HG02943 (cell line): ENCODE measurements at regions not wholly inside any gene's neighbourhood (a gene's known extent, or its start where the extent isn't known, plus 50 kb on each side); places are given as distances from the start of the nearest gene placed in this dataset.

Experiments used
- ATAC-seq: cut with Tn5 transposase; IDR thresholded peaks from one replicate; pipeline ENCODE4 v1.9.1; 2021; ENCODE audit warnings: mild to moderate bottlenecking, low read depth, moderate library complexity; ENCODE audit not compliant: unreplicated experiment

DNA sequence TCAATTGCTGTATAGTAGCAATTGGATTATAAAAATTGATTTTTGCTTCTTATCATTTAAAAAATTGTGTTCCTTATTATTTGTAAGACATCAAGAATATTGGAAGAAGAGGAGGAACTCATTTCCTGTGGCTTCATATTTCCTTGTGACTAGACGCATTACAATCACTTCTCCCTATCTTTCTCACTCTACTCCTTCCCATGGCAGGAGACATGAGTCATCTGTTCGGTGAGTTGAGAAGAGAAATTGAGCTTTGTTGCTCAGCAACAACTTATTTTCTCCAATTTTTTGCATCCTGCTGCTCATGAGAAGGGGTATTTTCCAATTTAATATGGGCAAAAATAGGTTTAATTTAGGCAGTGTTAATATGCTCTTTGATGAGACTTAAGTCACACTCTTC lies 1783.9 kb downstream of the SUCLG1 start:
- no peak for ATAC-seq

DNA sequence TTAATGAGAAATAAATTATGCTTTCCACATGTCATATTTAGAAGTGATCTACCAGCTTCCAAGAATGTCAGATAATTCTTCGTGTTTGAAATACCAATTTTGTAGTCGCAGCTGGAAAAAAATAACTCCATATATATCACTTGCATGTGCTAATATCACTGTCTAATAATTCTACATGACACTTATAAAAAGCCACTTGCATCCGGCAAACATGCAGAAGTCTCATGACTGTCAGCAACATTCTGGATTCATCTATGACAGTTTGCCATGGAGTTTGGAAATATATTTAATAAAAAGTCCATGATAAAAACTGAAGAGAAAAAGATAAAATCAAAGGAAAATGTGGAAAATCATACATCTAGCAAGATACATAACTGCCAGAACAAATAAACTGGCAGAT lies 1784.4 kb downstream of the SUCLG1 start:
- ATAC-seq = no peak

DNA sequence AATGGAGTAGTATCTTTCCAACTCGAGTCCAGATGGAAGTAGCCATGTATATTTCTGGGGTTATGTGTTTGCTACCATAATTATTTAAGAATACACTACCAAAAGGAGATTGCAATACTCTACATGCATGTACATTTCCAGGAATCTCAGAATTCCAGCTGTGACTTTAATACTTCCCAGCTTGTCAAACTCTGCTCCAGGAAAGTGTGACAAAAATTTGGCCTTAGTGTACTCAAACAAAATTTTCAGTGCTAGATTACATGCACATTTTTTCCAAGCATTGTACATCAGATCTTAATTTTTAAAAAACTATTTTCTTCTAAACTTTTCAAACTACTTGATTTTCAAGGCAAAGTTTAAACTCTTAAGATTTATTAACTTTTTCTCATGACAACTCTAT lies 1791.6 kb downstream of the SUCLG1 start:
- no peak for ATAC-seq

DNA sequence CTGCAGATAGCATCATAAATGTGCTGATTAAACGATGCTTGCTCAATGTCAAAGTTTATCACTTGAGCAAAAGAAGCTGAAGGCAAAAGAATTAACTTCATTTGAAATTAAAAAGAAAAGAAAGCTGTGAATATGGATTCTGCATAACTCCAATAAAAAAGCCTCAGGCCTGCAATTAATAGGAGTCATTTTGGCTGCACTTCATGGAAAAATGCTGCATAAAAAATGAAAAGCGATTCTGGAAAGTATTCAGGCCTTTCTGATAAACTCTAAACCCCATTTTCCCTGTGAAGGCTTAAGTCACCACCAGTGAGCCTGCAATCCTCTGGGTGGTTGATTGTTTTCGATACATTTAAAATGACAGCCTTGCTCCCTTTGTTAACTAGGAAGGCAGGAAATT lies 1793.4 kb downstream of the SUCLG1 start:
- ATAC-seq = no peak

DNA sequence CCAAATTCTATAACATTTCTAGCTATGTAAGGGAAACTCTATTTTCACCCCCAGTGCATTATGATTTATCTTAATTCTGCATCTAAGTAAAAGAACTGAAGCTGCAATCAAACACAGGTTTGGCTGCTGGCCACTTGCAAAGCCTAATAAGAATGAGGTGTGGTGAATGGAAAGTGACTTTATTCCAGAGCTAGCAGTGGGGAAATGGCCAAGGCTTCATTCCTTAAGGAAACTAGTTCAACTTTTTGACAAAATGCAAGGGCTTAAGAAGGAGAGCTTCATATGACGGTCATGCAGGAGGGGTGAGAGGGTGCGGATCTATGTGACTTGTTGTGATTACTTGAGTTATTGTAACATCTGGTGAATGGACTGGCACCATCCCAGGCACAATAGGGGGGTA lies 1802.0 kb downstream of the SUCLG1 start:
- no peak for ATAC-seq

DNA sequence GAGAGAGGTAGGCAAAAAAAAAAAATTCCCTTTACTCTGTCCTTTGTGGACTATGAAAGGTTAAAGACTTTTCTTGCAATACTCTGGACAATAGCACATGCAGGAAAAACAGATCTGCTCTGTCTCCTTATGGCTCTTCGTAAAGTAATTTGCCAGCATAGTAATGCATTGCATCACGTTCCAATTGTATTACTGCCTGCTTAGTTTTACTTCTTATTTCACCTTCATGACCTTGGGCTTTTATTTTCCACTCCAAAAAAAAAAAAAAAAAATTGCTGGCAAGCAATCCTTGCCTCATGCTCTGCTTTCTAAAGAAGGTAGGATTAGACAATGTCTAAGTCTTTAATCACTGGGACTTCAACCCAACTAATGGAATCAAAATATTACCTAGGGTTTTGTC lies 1802.7 kb downstream of the SUCLG1 start:
- no peak for ATAC-seq

DNA sequence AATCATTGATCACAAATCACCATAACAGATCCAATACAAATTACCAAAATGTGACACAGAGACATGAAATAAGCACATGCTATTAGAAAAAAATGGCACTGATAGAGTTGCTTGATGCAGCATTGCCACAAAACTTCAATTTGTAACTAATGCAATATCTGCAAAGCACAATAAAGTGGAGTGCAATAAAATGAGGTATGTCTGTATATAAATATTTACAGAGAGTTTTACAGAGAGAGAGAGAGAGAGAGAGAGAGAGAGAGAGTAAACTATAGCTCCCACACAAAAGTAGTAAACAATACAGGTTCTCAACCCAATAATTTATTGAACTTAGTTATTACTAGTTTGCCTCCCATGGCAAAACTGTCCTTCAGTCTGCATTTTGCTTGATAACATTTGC lies 1807.0 kb downstream of the SUCLG1 start:
- no peak for ATAC-seq

DNA sequence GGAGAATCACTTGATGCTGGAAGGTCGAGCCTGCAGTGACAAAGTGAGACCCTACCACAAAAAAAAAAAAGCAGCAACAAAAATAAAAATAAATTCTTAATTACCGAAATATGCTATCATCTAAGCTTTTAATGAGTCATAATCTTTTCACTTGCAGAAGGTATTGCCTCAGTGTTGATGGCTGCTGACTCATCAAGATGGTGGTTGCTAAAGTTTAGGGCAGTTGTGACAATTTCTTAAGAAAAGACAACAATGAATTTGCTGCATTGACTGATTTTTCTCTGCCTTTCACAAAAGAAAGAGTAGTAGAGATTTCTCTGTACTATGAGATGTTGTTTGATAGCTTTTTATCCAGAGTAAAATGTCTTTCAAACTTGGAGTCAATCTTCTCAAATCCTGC lies 1809.0 kb downstream of the SUCLG1 start:
- ATAC-seq = no peak

DNA sequence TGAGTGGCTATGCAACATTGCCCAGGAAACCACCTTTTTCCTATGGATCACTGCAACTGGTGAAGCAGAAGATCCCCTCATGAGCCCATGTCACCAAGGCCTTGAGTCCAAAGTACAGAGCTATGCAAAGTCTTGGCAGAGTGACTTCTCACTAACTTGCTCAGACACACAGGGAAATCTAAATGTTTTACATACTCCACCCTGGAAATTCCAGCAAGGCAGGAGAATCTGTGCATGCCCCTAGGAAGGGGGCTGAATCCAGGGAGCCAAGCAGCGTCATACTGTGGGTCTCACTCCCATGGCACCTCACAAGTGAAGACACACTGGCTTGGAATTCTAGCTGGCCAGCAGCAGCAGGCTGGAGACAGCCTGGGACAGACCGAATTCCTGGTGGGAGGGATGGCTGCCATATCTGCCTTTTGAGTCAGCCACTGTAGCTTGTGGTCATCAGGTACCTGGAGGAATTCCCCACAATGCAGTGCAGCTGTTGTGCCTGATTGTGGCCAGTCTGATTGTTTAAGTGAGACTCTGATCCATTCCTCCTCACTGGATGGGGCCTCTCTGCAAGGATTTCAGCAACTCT lies 1817.4 kb downstream of the SUCLG1 start:
- ATAC-seq = no peak

DNA sequence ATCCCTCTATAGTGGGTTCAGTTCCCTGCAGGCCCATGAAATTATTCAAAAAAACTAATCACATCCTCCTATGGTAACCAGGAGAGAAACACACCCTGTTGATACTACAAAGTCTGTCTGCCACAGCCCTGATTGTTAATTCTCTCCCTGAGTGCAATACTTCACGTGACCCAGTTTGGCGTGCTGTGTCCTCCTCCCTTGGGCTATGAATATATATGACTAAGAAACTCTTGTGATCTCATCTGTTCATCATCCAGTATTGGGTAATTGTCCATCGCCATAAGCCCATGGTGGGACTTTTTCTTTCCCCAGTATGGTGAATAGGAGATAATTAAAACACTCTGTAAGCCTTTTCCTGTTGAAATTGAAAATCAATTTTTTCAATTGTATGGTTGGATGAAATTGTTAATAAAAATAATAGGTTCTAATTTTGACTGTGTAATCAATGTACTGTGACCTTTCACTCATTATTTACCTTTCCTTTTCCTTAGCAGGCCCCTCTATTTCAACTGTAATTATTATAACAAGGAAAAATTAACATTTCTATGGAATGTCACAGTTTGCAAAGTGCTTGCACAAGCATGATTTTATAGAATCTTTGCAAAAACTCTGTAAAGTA lies 1822.6 kb downstream of the SUCLG1 start:
- ATAC-seq = no peak

DNA sequence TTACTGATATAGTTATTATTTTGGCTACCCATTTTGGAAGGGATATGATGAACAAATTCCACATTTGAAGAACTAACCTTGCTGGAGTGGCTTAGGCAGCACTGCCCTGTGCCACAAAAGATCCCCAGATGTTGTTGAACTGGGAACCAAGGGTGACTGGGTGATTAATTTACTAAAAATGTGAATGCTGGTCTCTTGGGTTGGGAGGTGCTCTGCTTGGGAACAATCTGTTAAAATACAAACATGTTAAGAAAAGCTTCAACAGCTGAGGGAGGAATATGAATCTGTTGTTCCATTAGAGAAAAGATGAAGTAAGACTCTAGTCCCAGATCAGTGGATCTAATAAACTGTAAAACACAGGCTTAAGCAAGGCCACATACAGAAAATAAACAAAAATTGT lies 1860.1 kb downstream of the SUCLG1 start:
- ATAC-seq = no peak

DNA sequence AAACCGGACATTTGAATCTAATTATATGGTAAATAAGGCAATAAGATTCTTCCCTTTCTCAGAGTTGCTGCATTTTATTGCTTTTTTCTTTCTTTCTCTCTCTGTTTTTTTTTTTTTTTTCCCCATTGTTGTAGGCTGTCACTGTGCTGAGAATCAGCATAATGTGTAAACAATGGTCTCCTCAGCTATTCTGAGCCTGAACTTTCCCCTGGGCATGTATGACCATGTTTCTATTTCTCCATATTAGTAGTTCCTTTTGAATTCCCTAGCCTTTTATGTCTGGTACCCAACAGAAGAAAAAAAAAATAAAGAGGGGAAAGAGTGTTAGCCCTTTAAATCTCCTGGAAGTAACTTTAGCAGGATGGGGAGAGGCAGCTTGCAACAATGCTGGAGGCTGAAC lies 1862.5 kb downstream of the SUCLG1 start:
- no peak for ATAC-seq

DNA sequence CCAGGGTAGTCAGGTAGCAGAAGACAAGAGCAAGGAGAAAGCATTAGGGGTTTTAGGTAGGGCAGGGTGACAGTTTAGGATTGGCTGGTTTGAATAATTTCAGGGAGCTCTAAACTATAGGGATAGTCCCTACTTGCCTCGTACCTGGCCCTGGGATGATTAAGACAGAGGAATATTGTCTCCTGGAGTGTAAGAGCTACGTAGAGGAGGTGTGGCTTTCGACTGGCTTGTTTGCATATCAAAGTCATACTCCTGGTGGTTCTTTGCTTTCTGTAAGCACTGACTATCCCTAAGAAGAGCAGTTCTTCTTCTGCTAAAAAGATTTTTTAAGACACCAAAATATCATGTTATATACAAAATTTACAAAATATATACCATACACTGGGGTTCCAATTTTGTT lies 1867.4 kb downstream of the SUCLG1 start:
- ATAC-seq = no peak

DNA sequence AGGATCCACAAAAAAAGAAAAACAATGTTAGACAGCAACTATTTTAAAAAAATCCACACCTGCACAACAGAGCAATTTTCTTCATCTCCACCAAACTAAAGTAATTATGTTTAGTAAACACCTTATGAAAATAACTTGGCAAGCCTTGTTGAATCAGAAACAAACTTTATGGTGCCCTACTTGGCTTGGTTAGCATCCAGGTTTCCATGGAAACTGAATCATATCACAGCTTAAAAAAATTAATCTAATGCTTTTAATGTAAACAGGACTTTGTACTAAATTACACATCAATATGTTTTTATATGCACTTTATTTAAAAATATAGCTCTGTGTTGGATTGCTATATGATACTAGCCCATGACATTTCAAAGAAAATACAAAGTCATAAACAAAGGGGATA lies 1882.4 kb downstream of the SUCLG1 start:
- ATAC-seq = no peak

DNA sequence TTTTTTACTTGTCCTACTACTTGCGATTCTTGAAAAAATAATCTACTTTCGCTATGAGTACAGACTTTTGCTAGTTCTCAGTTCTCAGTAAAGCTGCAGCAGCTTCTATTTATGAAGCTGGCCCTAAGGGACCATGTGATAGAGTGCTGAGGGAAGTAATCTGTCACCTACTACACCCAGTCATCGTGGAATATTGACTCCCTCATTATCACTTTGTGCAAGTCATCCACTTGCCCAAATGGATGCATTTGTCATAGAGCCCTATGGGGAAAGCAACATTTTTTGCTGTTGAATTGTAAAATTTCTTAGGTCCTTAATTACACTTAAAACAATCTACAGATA lies 1919.8 kb downstream of the SUCLG1 start:
- no peak for ATAC-seq

DNA sequence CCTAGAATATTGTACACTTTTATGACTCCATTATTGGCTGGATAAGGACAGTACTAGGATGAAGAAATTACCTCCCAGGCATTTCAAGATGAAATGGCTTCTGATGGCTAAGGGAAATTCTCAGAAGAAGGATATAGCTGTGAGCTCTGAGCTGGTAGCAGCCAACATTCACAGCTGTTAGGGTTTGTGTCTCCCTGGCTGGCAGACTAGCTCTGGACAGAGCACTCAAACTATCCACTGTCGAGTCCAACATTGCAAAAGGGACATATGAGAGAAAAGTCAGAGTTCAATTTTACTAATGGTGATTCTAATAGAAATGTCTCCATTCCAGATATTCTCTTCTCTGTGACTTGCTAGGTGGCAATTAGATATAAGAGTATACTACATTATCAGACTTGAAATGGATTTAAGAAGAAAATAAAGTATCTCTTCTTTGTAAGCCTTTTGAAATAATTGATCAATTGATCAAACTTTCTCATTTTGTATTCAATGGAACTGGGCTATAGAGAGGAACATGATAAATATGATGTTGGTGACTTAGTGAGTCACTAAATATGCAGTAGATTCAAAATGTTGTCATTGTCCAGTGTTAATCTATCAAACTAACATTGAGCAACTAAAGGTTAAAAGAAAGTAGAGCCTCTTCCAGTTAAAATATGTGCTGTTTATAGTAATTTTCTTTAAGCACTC lies 1920.3 kb downstream of the SUCLG1 start:
- no peak for ATAC-seq

DNA sequence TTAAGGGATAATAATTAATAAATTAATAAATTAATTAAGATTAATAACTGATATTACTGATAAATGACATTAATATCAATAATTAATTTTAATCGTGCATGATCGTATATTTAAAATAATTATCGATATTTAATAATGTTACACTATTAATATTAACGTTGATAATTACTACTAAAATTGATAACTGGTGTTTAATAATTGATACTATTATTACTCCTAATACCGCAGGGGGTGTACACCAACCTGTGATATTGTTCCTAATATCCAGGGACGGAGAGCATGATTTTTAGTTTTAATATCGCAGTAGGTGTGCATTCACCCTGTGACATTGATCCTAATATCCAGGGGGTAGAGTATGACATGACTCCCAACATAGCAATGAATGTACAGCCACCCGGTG lies 1930.8 kb downstream of the SUCLG1 start:
- no peak for ATAC-seq

DNA sequence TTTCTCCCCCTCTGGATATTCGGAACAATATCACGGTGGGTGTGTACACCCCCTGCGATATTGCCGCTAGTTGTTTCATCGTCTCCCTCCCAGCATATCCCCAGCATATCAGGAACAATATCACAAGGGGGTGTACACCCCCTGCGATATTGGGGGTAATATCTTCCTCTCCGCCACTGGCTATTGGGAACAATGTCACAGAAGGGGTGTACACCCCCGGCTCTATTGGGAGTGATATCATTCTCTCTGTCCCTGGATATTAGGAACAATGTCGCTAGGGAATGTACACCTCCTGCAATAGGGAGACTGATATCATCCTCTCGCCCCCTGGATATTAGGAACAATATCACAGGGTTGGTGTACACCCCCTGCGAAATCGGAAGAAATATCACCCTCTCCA lies 1932.0 kb downstream of the SUCLG1 start:
- ATAC-seq = no peak

DNA sequence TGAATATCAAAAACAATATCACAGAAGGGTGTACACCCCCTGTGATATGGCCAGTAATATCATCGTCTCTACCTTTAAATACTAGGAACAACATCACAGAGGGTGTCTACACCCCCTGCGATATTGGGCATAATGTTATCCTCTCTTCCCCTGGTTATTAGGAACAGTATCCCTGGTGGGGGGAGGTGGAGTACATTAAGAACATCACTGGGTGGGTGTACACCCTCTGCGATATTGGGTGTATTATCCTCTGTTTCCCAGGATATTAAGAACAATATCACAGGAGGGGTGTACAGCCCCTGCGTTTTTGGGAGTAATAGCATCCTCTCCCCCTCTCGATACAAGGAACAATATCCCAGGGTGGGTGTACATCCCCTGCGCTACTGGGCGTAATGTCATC lies 1932.8 kb downstream of the SUCLG1 start:
- ATAC-seq = no peak

DNA sequence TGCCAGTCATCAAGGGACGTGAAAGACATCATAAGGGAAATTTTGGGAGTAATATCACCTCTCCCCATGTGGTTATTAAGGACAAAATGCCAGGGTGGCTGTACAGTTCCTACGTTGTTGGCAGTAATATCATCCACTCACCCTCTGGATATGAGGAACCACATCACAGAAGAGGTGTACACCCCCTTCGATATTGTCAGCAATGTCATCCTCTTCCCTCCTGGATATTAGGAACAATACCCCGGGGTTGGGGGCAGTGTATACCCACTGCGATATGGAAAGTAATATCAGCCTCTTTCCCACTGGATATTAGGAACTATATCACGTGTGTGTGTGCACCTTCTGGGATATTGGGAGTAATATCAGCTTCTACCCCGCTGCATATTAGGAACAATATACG lies 1933.3 kb downstream of the SUCLG1 start:
- no peak for ATAC-seq

DNA sequence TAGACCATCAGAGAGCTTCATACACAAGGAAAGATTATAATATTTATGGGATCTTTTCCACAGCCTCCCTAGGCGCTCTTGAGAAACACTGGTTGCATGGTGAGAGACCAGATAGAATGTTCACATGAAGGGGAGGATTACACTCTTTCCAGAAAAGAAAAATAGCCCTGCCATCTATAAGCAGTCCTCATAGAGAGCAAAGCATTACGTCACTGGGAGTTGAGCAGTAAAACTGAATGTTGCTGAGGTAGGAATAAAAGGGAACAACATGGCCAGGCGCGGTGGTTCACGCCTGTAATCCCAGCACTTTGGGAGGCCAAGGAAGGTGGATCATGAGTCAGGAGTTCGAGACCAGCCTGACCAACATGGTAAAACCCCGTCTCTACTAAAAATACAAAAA lies 1934.3 kb downstream of the SUCLG1 start:
- no peak for ATAC-seq

DNA sequence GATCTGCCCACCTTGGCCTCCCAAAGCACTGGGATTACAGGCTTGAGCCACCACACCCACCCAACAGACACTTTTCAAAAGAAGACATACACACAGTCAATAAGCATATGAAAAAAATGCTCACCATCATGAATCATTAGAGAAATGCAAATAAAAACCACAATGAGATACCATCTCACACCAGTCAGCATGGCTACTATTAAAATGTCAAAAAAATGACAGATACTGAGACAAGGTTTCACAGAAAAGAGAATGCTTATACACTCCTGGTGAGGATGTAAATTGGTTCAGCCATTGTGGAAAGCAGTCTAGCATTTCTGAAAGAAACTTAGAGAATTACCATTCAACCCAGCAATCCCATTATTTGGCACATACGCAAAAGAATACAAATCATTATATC lies 1947.2 kb downstream of the SUCLG1 start:
- no peak for ATAC-seq
